SK-N-SH (cell line): ENCODE measurements at regions not wholly inside any gene's neighbourhood (a gene's known extent, or its start where the extent isn't known, plus 50 kb on each side); places are given as distances from the start of the nearest gene placed in this dataset.

ENCODE experiments used
- CTCF ChIA-PET: fragments of 300-600, 350-600 bp; formaldehyde crosslinking; extraction: SDS; loops from one replicate; lab custom pipeline; 2021; lab: Yijun Ruan, JAX
- POLR2A ChIA-PET: fragments of 350-600 bp; sonication (Branson Sonifier 250); formaldehyde crosslinking; extraction: SDS; loops from one replicate; lab custom pipeline; 2020; ENCODE audit warnings: antibody characterized with exemption, inconsistent platforms; lab: Yijun Ruan, JAX
- DNase-seq: peaks from one replicate; pipeline ENCODE4 v3.0.0; 2012
- H2AFZ ChIP-seq: fragments of 200-600 bp; sonication (generic); 2 replicates; pipeline ENCODE4 v1.8.1; 2016; ENCODE audit warnings: antibody characterized with exemption, mild to moderate bottlenecking, low read depth
- H3F3A ChIP-seq: fragments of 200-600 bp; sonication (generic); replicated peaks from 2 replicates; pipeline ENCODE3; 2016; ENCODE audit warnings: antibody characterized with exemption, mild to moderate bottlenecking; ENCODE audit not compliant: insufficient read depth
- H3K27ac ChIP-seq, 2 experiments: fragments of 200-500 bp in 1 of 2; fragments of 200-600 bp in 1 of 2; sonication (Bioruptor generic) in 1 of 2; sonication (generic), shearing (Covaris generic) in 1 of 2; 2 replicates each; pipeline versions ENCODE4 v1.5.1 to v1.6.1; 2014 to 2016; ENCODE audit warnings: low read depth in 2 of 2, inconsistent platforms in 1 of 2, low read length in 1 of 2, mild to moderate bottlenecking in 1 of 2, mixed read lengths in 1 of 2
- H3K27me3 ChIP-seq: fragments of 200-600 bp; sonication (generic), shearing (Covaris generic); 2 replicates; pipeline ENCODE4 v1.6.1; 2016; ENCODE audit warnings: mixed run types; ENCODE audit not compliant: insufficient read depth
- H3K36me3 ChIP-seq, 2 experiments: fragments of 200-500 bp in 1 of 2; fragments of 200-600 bp in 1 of 2; sonication (Bioruptor generic) in 1 of 2; sonication (generic) in 1 of 2; replicated peaks in 1 of 2; 2 replicates each; pipeline versions ENCODE3 to v1.5.1; 2014 to 2016; ENCODE audit warnings: low read length in 1 of 2, mild to moderate bottlenecking in 1 of 2; ENCODE audit not compliant: insufficient read depth in 2 of 2, control insufficient read depth in 1 of 2
- H3K4me1 ChIP-seq, 2 experiments: fragments of 200-500 bp in 1 of 2; fragments of 200-600 bp in 1 of 2; sonication (Bioruptor generic) in 1 of 2; sonication (generic), shearing (Covaris generic) in 1 of 2; 2 replicates each; pipeline versions ENCODE4 v1.5.1 to v1.6.1; 2014 to 2016; ENCODE audit warnings: low read depth in 1 of 2, low read length in 1 of 2, mixed run types in 1 of 2; ENCODE audit not compliant: insufficient read depth in 2 of 2, control insufficient read depth in 1 of 2
- H3K4me2 ChIP-seq: fragments of 200-600 bp; sonication (generic), shearing (Covaris generic); 2 replicates; pipeline ENCODE4 v1.6.1; 2017; ENCODE audit warnings: mixed run types
- H3K4me3 ChIP-seq, 2 experiments: fragments of 200-500 bp in 1 of 2; fragments of 200-600 bp in 1 of 2; sonication (Bioruptor generic) in 1 of 2; sonication (generic), shearing (Covaris generic) in 1 of 2; 2 replicates each; pipeline versions ENCODE4 v1.5.1 to v1.8.1; 2014 to 2016; ENCODE audit warnings: low read depth in 2 of 2, inconsistent platforms in 1 of 2, low read length in 1 of 2, mild to moderate bottlenecking in 1 of 2, mixed read lengths in 1 of 2, moderate library complexity in 1 of 2
- H3K79me2 ChIP-seq: fragments of 200-600 bp; sonication (generic); 2 replicates; pipeline ENCODE4 v1.8.1; 2017; ENCODE audit warnings: mild to moderate bottlenecking; ENCODE audit not compliant: insufficient read depth
- H3K9ac ChIP-seq: fragments of 200-600 bp; sonication (generic); 2 replicates; pipeline ENCODE4 v1.6.1; 2017; ENCODE audit warnings: mixed run types
- H3K9me2 ChIP-seq: fragments of 200-600 bp; sonication (generic); 2 replicates; pipeline ENCODE4 v1.6.1; 2017; ENCODE audit warnings: mixed run types
- H3K9me3 ChIP-seq: fragments of 200-600 bp; sonication (generic); 2 replicates; pipeline ENCODE4 v1.6.1; 2017; ENCODE audit warnings: mixed run types, mild to moderate bottlenecking, moderate library complexity
- H4K20me1 ChIP-seq: fragments of 200-600 bp; sonication (generic); 2 replicates; pipeline ENCODE4 v1.6.1; 2017; ENCODE audit warnings: mild to moderate bottlenecking, mixed run types; ENCODE audit not compliant: insufficient read depth
- CHD2 ChIP-seq: fragments of 150-350 bp; IDR thresholded peaks from 2 replicates; pipeline ENCODE4 v1.6.1; 2018; ENCODE audit warnings: low read length; ENCODE audit not compliant: partially characterized antibody
- ELF1 ChIP-seq: IDR thresholded peaks from 2 replicates; pipeline ENCODE4 v1.4.0; 2012
- EP300 ChIP-seq, 2 experiments: IDR thresholded peaks; 2 replicates each; pipeline versions ENCODE4 v1.4.0 to v1.6.1; 2012; ENCODE audit warnings: borderline replicate concordance in 1 of 2, low read depth in 1 of 2, low read length in 1 of 2
- EZH2phosphoT487 ChIP-seq: fragments of 200-600 bp; sonication (generic); IDR thresholded peaks from 2 replicates; pipeline ENCODE4 v1.6.1; 2017; ENCODE audit warnings: low read depth, mixed run types, mild to moderate bottlenecking, antibody characterized with exemption, moderate library complexity, borderline replicate concordance
- GABPA ChIP-seq: IDR thresholded peaks from 2 replicates; pipeline ENCODE4 v1.4.0; 2012; ENCODE audit warnings: low read depth, mild to moderate bottlenecking
- JUND ChIP-seq: IDR thresholded peaks from 2 replicates; pipeline ENCODE4 v1.4.0; 2012
- NFIC ChIP-seq: IDR thresholded peaks from 2 replicates; pipeline ENCODE4 v1.4.0; 2012; ENCODE audit warnings: borderline replicate concordance
- NRF1 ChIP-seq: IDR thresholded peaks from 2 replicates; pipeline ENCODE4 v1.6.1; 2012; ENCODE audit warnings: low read depth, mild to moderate bottlenecking, low read length
- POLR2AphosphoS5 ChIP-seq: IDR thresholded peaks from 2 replicates; pipeline ENCODE4 v1.6.1; 2012; ENCODE audit warnings: low read depth, low read length
- RAD21 ChIP-seq: IDR thresholded peaks from 2 replicates; pipeline ENCODE4 v1.6.1; 2012; ENCODE audit warnings: mild to moderate bottlenecking, low read length
- RCOR1 ChIP-seq: fragments of 150-350 bp; IDR thresholded peaks from 2 replicates; pipeline ENCODE4 v1.6.1; 2017; ENCODE audit warnings: antibody characterized with exemption, low read length
- RFX5 ChIP-seq: IDR thresholded peaks from 2 replicates; pipeline ENCODE4 v1.6.1; 2012; ENCODE audit warnings: mild to moderate bottlenecking, improper control_type of control experiment, low read length
- SIN3A ChIP-seq: IDR thresholded peaks from 2 replicates; pipeline ENCODE4 v1.6.1; 2012; ENCODE audit warnings: low read depth, mild to moderate bottlenecking, low read length, moderate library complexity, borderline replicate concordance
- SMC3 ChIP-seq: IDR thresholded peaks from 2 replicates; pipeline ENCODE4 v1.6.1; 2012; ENCODE audit warnings: low read depth, low read length, improper control_type of control experiment
- TAF1 ChIP-seq: IDR thresholded peaks from 2 replicates; pipeline ENCODE4 v1.6.1; 2012; ENCODE audit warnings: low read depth, mild to moderate bottlenecking, low read length, moderate library complexity, borderline replicate concordance
- TCF12 ChIP-seq: IDR thresholded peaks from 2 replicates; pipeline ENCODE4 v1.4.0; 2012
- YY1 ChIP-seq: IDR thresholded peaks from 2 replicates; pipeline ENCODE4 v1.4.0; 2012; ENCODE audit warnings: low read depth, mild to moderate bottlenecking
- ZBTB33 ChIP-seq: IDR thresholded peaks from 2 replicates; pipeline ENCODE4 v1.4.0; 2012; ENCODE audit warnings: low read depth, borderline replicate concordance
- WGBS: methylation state at CpG from one replicate; pipeline ENCODE4 v1.1.6; 2017; ENCODE audit warnings: low lambda C conversion rate; 5-methylcytosine and 5-hydroxymethylcytosine counted together
- TF ChIP-seq, protein P1 (sequence below): IDR thresholded peaks from 2 replicates; pipeline ENCODE4 v1.6.1; 2012; ENCODE audit warnings: mild to moderate bottlenecking, low read depth, low read length, moderate library complexity
- TF ChIP-seq, protein P2 (sequence below): IDR thresholded peaks from 2 replicates; pipeline ENCODE4 v1.4.0; 2012; ENCODE audit warnings: low read depth, borderline replicate concordance
- TF ChIP-seq, protein P3 (sequence below): fragments of 150-350 bp; IDR thresholded peaks from 2 replicates; pipeline ENCODE4 v1.6.1; 2016; ENCODE audit warnings: mild to moderate bottlenecking, low read depth, low read length

GRCh38 chr21:28215214-28215954 lies 777.3 kb downstream of the LTN1 start:
- Histone ChIP-seq H3K27ac (no peak overlapping the region), H3K9ac (no peak overlapping the region), H3K79me2 (no peaks in the 10 kb centered on the region), H2AFZ (no peak overlapping the region), H3K9me2 (no peaks in the 10 kb centered on the region), H3K4me1 (no peaks in the 10 kb centered on the region), H3K36me3 (no peaks in the 10 kb centered on the region), H4K20me1 (no peaks in the 10 kb centered on the region), H3K27me3 (no peaks in the 10 kb centered on the region), H3K4me2 (no peak overlapping the region), H3K4me3 (no peak overlapping the region), H3K9me3 (no peaks in the 10 kb centered on the region), H3F3A (no peaks in the 10 kb centered on the region)
- 78% methylated on average over 5 of the region's 5 CpGs for WGBS
- no peak for DNase-seq
- CTCF ChIA-PET: no interaction called here
- POLR2A ChIA-PET: no interaction called here
- TF ChIP-seq NRF1: no peak
- TF ChIP-seq, protein P1, sequence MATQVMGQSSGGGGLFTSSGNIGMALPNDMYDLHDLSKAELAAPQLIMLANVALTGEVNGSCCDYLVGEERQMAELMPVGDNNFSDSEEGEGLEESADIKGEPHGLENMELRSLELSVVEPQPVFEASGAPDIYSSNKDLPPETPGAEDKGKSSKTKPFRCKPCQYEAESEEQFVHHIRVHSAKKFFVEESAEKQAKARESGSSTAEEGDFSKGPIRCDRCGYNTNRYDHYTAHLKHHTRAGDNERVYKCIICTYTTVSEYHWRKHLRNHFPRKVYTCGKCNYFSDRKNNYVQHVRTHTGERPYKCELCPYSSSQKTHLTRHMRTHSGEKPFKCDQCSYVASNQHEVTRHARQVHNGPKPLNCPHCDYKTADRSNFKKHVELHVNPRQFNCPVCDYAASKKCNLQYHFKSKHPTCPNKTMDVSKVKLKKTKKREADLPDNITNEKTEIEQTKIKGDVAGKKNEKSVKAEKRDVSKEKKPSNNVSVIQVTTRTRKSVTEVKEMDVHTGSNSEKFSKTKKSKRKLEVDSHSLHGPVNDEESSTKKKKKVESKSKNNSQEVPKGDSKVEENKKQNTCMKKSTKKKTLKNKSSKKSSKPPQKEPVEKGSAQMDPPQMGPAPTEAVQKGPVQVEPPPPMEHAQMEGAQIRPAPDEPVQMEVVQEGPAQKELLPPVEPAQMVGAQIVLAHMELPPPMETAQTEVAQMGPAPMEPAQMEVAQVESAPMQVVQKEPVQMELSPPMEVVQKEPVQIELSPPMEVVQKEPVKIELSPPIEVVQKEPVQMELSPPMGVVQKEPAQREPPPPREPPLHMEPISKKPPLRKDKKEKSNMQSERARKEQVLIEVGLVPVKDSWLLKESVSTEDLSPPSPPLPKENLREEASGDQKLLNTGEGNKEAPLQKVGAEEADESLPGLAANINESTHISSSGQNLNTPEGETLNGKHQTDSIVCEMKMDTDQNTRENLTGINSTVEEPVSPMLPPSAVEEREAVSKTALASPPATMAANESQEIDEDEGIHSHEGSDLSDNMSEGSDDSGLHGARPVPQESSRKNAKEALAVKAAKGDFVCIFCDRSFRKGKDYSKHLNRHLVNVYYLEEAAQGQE: no peak
- no peak for TF ChIP-seq TCF12
- no peak for TF ChIP-seq TAF1
- no peak for TF ChIP-seq RAD21
- no peak for TF ChIP-seq EP300 (IDR thresholded peaks at IDR 0.05; ENCODE audit: borderline replicate concordance in 1 of 2, low read depth in 1 of 2, low read length in 1 of 2)
- TF ChIP-seq SMC3: no peak
- no peak for TF ChIP-seq POLR2AphosphoS5
- no peak for TF ChIP-seq ELF1
- no peak for TF ChIP-seq SIN3A
- TF ChIP-seq NFIC: no peak

DNA sequence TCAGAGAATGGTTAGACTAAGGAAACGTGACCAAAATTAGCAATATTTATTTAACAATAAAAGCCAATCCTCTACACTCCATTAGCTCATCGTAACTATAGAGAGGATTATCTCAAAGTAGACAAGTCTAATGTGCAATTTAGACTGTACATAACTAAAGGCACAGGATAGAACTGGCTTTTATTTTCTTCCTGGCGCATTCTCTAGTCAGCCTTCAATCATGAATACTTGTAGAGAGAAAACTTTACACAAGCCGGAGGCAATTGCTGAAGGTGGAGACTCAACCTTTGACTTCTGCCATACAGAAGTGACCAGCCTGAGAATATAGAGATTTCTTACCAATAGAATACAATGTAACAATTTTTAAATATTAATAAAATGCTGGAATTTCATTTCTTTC lies 777.9 kb downstream of the LTN1 start:
- 83% methylated on average over 4 of the region's 4 CpGs for WGBS
- Histone ChIP-seq H3K27me3 (no peaks in the 10 kb centered on the region), H3F3A (no peaks in the 10 kb centered on the region), H3K9ac (no peak overlapping the region), H3K4me2 (no peak overlapping the region), H3K4me3 (no peak overlapping the region), H3K36me3 (no peaks in the 10 kb centered on the region), H3K9me2 (no peaks in the 10 kb centered on the region), H4K20me1 (no peaks in the 10 kb centered on the region), H3K9me3 (no peaks in the 10 kb centered on the region), H2AFZ (no peak overlapping the region), H3K4me1 (no peaks in the 10 kb centered on the region), H3K27ac (no peak overlapping the region), H3K79me2 (no peaks in the 10 kb centered on the region)
- DNase-seq: no peak
- CTCF ChIA-PET: interaction anchor here (1.4 kb wide), 1 partner anchor 10 kb away, joined by 4 read pairs; no protein-coding TSS in a partner anchor
- POLR2A ChIA-PET: no interaction called here
- TF ChIP-seq, protein P2, sequence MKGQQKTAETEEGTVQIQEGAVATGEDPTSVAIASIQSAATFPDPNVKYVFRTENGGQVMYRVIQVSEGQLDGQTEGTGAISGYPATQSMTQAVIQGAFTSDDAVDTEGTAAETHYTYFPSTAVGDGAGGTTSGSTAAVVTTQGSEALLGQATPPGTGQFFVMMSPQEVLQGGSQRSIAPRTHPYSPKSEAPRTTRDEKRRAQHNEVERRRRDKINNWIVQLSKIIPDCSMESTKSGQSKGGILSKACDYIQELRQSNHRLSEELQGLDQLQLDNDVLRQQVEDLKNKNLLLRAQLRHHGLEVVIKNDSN: no peak
- TF ChIP-seq EP300 (IDR thresholded peaks at IDR 0.05; ENCODE audit: borderline replicate concordance in 1 of 2, low read depth in 1 of 2, low read length in 1 of 2): no peak
- no peak for TF ChIP-seq CHD2
- no peak for TF ChIP-seq EZH2phosphoT487
- TF ChIP-seq YY1: no peak
- TF ChIP-seq RFX5: no peak
- TF ChIP-seq TAF1: no peak
- no peak for TF ChIP-seq GABPA
- TF ChIP-seq RCOR1: no peak
- TF ChIP-seq JUND: no peak
- no peak for TF ChIP-seq ELF1
- TF ChIP-seq, protein P3, sequence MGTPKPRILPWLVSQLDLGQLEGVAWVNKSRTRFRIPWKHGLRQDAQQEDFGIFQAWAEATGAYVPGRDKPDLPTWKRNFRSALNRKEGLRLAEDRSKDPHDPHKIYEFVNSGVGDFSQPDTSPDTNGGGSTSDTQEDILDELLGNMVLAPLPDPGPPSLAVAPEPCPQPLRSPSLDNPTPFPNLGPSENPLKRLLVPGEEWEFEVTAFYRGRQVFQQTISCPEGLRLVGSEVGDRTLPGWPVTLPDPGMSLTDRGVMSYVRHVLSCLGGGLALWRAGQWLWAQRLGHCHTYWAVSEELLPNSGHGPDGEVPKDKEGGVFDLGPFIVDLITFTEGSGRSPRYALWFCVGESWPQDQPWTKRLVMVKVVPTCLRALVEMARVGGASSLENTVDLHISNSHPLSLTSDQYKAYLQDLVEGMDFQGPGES: no peak
- no peak for TF ChIP-seq NFIC
- no peak for TF ChIP-seq ZBTB33
